ENCODE measurements at regions not wholly inside any gene's neighbourhood (a gene's known extent, or its start where the extent isn't known, plus 50 kb on each side); places are given as distances from the start of the nearest gene placed in this dataset.

DNA sequence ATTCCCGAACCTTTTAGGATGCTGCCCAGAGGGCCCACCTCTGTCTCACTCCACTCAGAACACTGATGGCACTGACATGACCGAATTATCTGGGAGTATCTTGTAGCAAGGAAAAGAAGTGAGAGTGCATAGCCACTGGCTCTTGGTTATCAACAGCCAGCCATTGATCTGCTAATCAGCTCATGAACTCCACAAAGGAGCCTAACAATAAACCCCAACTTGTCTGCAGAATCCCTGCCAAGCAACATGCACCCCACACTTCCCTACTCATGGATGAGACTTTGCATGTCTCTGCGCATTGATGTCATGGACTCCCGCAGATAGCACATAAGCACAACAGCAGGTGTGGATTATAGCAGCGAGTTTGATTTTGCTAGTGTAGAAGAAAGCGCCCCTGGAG, 1538.9 kb upstream of the RAG2 start:
- TF ChIP-seq, protein P1, sequence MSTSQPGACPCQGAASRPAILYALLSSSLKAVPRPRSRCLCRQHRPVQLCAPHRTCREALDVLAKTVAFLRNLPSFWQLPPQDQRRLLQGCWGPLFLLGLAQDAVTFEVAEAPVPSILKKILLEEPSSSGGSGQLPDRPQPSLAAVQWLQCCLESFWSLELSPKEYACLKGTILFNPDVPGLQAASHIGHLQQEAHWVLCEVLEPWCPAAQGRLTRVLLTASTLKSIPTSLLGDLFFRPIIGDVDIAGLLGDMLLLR (CRISPR knock-in tag; IDR thresholded peaks at IDR 0.05), result no peak
- TF ChIP-seq RXRB (CRISPR knock-in tag; IDR thresholded peaks at IDR 0.05; ENCODE audit: borderline replicate concordance), result no peak
- TF ChIP-seq ZNF354B (CRISPR knock-in tag; IDR thresholded peaks at IDR 0.05), result no peak
- no peak for TF ChIP-seq NPAS2 (CRISPR knock-in tag; IDR thresholded peaks at IDR 0.05; ENCODE audit: borderline replicate concordance)
- TF ChIP-seq ZNF788 (CRISPR knock-in tag; IDR thresholded peaks at IDR 0.05; ENCODE audit: borderline replicate concordance), result no peak
- TF ChIP-seq NONO (IDR thresholded peaks at IDR 0.05), result no peak
- TF ChIP-seq NONO (CRISPR knock-in tag; conservative IDR thresholded peaks at IDR 0.05), result no peak
- TF ChIP-seq, protein P2, sequence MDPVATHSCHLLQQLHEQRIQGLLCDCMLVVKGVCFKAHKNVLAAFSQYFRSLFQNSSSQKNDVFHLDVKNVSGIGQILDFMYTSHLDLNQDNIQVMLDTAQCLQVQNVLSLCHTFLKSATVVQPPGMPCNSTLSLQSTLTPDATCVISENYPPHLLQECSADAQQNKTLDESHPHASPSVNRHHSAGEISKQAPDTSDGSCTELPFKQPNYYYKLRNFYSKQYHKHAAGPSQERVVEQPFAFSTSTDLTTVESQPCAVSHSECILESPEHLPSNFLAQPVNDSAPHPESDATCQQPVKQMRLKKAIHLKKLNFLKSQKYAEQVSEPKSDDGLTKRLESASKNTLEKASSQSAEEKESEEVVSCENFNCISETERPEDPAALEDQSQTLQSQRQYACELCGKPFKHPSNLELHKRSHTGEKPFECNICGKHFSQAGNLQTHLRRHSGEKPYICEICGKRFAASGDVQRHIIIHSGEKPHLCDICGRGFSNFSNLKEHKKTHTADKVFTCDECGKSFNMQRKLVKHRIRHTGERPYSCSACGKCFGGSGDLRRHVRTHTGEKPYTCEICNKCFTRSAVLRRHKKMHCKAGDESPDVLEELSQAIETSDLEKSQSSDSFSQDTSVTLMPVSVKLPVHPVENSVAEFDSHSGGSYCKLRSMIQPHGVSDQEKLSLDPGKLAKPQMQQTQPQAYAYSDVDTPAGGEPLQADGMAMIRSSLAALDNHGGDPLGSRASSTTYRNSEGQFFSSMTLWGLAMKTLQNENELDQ (CRISPR knock-in tag; IDR thresholded peaks at IDR 0.05; ENCODE audit: borderline replicate concordance), result no peak
- TF ChIP-seq NFYC (CRISPR knock-in tag; IDR thresholded peaks at IDR 0.05), result no peak
- no peak for TF ChIP-seq SMAD3 (CRISPR knock-in tag; IDR thresholded peaks at IDR 0.05)
- TF ChIP-seq ZNF407 (CRISPR knock-in tag; IDR thresholded peaks at IDR 0.05; ENCODE audit: not compliant biosample characterization), result no peak
- POLR2A ChIA-PET, result no interaction called here
- Histone ChIP-seq H4K20me1 (ENCODE audit: insufficient read depth, low read length) (no peaks in the 10 kb centered on the region), H3K4me3 (replicated peaks in 1 of 3; ENCODE audit: insufficient read depth in 1 of 3, low read depth in 2 of 3, low read length in 3 of 3) (no peak overlapping the region), H3K79me2 (ENCODE audit: insufficient read depth, low read length) (no peaks in the 10 kb centered on the region), H2AFZ (ENCODE audit: low read length) (no peak overlapping the region), H3K4me1 (ENCODE audit: insufficient read depth, low read length) (no peaks in the 10 kb centered on the region), H3K27ac (ENCODE audit: extremely low read length, insufficient read depth, low read length) (no peak overlapping the region), H3K9ac (ENCODE audit: insufficient read depth, low read depth, low read length) (no peak overlapping the region), H3K9me3 (ENCODE audit: low read length) (peaks cover 22% of the 10 kb centered on the region), H3K27me3 (ENCODE audit: control insufficient read depth in 1 of 2, insufficient read depth in 2 of 2, low read length in 2 of 2) (no peaks in the 10 kb centered on the region), H3K36me3 (replicated peaks in 1 of 2; ENCODE audit: control insufficient read depth in 1 of 2, insufficient read depth in 2 of 2, low read length in 2 of 2) (no peaks in the 10 kb centered on the region), H3K4me2 (ENCODE audit: low read depth, low read length) (no peak overlapping the region)
- DNase-seq (ENCODE audit: low spot score) (no peak), FAIRE-seq (no peak), ATAC-seq (no peak)
- in situ Hi-C loops (cut with HindIII; ENCODE audit: extremely low pct_ligation_motif_present, low pct_unique_long_range_greater_than_20kb) (no loop called here), intact Hi-C loops (cut with micrococcal nuclease; ENCODE audit: unreplicated experiment) (no loop called here)
- 37% methylated on average over 6 of the region's 6 CpGs for WGBS (ENCODE audit: low lambda C conversion rate)
- CTCF ChIA-PET (ENCODE audit: low intra/inter-chr PET ratio, low total read pairs), result no interaction called here
- BruUV-seq (replicated peaks), result no TSS peak

Data from HepG2 (cell line).